ENCODE measurements at regions not wholly inside any gene's neighbourhood (a gene's known extent, or its start where the extent isn't known, plus 50 kb on each side); places are given as distances from the start of the nearest gene placed in this dataset.
"Not testable (repeated sequence)": the region's sequence is repeated elsewhere in the genome, so short reads cannot be mapped to it uniquely, and the experiment has no call there.

DNA sequence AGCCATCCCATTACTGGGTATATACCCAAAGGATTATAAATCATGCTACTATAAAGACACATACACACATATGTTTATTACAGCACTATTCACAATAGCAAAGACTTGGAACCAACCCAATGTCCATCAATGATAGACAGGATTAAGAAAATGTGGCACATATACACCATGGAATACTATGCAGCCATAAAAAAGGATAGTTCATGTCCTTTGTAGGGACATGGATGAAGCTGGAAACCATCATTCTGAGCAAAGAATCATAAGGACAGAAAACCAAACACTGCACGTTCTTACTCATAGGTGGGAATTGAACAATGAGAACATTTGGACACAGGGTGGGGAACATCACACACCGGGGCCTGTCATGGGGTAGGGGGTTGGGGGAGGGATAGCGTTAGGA lies 60.3 kb upstream of the NMU start:
- not testable (repeated sequence) for DNase-seq

DNA sequence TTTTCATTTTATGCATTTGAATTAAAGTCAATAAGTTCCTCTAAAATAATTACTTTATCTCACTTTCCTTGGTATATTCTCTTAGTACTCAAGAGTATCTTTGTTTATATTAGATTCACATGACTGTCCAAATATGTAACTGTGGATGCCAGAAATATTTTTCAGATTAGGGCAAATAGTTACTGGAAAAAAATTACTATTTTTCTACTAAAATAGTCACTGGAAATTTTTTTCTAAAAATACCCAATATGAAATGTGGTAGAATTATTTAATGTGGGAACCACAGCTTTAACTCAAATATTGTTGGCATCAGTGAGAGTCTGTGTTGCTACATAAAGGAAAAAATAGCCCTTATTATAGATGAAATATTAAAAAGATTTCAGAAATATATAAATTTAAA lies 70.4 kb upstream of the NMU start:
- no peak for DNase-seq

GRCh38 chr4:55707507-55707906 lies 71.4 kb upstream of the NMU start:
- DNase-seq, result no peak

- not testable (repeated sequence) for DNase-seq
Measured at GRCh38 chr4:55707991-55708390, 71.9 kb upstream of the NMU start.

DNA sequence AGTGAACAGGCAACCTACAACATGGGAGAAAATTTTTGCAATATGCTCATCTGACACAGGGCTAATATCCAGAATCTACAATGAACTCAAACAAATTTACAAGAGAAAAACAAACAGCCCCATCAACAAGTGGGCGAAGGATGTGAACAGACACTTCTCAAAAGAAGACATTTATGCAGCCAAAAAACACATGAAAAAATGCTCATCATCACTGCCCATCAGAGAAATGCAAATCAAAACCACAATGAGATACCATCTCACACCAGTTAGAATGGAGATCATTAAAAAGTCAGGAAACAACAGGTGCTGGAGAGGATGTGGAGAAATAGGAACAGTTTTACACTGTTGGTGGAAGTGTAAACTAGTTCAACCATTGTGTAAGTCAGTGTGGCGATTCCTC lies 76.7 kb upstream of the NMU start:
- DNase-seq, result not testable (repeated sequence)

DNA sequence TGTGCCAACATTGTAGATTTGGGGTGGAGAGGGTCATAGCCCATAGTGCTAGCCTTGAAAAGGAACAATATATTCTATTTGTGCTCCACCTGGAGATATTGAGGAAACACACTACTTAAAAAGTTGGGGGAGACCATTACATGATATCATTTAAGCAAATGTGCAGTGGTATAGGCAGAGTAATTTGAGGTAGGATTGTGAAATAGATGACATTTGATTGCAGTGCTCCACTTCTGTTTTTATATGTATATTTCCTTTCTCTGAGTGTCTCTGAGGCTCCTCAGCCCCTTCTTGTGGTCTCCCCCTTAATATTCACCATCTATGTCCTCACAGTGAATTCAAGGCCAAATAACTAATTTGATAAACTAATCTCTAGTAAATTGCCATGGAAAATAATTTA lies 85.6 kb upstream of the NMU start:
- DNase-seq, result no peak

- DNase-seq, result no peak
Measured at GRCh38 chr4:55722132-55722531, 86.0 kb upstream of the NMU start.

GRCh38 chr4:55723403-55723802 lies 87.3 kb upstream of the NMU start:
- no peak for DNase-seq

DNA sequence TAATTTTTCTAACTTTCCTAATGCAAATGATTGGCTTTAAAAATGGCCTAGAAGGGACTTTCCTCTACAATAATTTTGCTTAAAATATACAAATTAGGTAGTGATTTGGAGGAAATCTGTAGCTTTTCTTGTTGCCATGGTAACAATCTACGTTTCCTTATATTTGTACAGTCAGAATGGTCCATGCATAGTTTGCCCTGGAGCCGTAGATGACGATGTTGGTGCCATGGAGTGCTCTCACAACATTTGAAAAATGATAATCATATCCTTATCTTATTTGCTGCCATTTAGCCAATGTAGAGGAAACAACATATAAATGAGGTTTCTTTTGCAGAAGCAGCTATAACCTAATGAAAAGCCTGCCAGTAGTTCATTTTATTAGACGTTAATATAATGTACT lies 89.0 kb upstream of the NMU start:
- no peak for DNase-seq

GRCh38 chr4:55727746-55728145 lies 91.6 kb upstream of the NMU start:
- DNase-seq, result no peak

DNA sequence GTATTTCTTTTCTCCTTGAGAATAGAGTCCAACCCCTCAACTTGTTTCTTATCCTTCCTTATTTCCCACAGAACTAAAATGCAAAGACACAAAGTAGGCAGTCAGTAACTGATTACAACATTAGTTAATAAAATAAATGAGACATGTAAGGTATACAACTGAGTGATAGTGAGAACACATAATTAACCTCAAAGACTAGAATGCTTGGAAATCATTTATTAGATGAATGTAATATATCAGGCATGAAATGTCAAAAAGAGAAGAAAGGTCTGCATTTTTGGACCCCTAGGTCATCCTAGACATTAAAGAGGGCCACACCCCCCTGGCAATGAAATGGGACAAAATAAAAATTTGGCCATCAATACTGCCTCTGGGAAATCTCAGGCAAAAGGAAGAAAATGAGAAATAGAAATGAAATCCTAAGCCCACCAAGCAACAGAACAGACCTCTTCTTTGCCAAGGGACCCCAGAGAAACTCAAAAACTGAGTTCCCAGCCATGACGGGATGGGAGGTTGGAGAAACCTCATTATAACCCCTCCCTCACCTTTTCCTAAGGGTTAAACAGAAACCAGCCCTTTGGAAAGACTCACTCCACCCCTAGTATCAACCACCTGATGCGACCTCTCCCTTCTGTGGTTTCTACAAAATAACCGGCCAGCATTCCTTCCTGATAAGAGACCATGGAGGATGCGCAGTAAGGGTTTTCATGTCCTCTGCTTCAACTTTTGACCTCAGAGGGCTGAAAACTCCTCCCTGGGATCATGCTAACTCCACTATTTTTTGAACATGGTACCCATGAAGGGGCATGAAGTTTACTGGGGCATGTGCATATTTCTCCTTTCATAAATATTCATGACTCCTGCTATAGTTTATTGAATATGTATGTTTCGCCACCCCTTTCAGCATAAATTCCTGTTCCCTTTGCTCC lies 90.0 kb upstream of the EXOC1L start:
- no peak for DNase-seq

- DNase-seq, result no peak
Measured at GRCh38 chr4:55730280-55730931, 89.2 kb upstream of the EXOC1L start.

- no peak for DNase-seq
Measured at GRCh38 chr4:55731959-55732358, 87.6 kb upstream of the EXOC1L start.

GRCh38 chr4:55732864-55733263 lies 86.7 kb upstream of the EXOC1L start:
- DNase-seq, result no peak

- DNase-seq, result no peak
Measured at GRCh38 chr4:55733932-55734331, 85.7 kb upstream of the EXOC1L start.

GRCh38 chr4:55736605-55737183 lies 82.9 kb upstream of the EXOC1L start:
- DNase-seq, result no peak

GRCh38 chr4:55742655-55743202 lies 76.9 kb upstream of the EXOC1L start:
- no peak for DNase-seq

- no peak for DNase-seq
Measured at GRCh38 chr4:55744369-55744768, 75.2 kb upstream of the EXOC1L start.

GRCh38 chr4:55745014-55745413 lies 74.6 kb upstream of the EXOC1L start:
- no peak for DNase-seq

DNA sequence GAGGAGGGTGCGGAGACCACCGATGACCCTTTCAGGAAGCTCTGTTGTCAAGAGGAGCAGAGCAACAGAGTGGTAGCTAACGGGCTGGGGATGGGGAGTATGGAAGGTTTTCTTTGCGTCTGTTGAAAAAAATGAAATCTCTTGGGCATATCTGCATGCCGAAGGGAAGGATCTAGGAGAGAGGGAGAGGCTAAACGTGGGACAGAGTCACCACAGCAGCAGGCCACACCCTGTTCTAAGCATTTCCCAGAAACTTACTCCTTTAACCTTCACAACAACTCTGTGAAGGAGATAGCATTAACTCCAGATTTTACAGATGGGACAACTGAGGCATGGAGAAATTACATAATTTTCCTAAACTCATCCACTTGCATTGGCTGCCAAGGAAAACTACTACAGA lies 71.8 kb upstream of the EXOC1L start:
- no peak for DNase-seq

DNA sequence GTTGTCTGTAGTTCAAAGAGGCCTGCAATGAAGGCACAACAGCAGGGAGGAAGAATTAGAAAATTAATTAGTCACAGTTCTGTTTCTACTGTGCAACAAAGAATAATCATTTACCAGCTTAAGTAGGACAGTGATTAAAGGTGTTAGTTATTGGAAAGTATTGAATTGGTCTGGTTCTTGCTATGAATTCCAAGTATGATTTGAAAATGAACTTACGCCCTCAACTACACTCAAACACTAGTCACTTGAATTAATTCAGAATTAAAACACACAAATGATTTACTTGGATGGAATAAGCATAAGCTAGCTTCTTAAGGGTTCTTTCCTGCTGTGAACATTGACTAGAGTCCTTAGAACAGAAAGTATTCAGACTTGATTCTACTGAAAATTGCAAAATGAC lies 69.9 kb upstream of the EXOC1L start:
- no peak for DNase-seq

GRCh38 chr4:55752810-55753209 lies 66.8 kb upstream of the EXOC1L start:
- no peak for DNase-seq

DNA sequence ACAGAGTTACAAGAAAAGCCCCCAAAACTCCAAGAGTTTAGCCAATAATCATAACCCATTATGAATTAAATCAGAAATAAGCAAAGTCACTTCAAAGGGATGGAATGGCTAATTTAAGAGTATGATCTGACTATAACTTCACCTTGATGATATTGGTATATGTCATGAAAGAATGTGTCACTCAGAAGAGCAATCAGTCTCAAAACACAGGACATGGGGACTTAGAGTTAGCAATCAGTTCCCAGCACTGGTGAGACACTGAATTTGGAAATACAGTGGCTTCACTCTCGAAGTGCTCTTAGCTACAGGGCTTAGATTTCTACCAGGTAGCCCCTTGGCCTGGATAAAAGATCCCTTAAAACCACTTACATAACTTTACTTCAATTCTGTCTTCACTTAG lies 65.7 kb upstream of the EXOC1L start:
- no peak for DNase-seq
